Tibial artery (tissue), 4 donors: ENCODE measurements at regions not wholly inside any gene's neighbourhood (a gene's known extent, or its start where the extent isn't known, plus 50 kb on each side); places are given as distances from the start of the nearest gene placed in this dataset.

Source experiments
- DNase-seq, 2 donors: peaks; one replicate each; pipeline ENCODE4 v3.0.0-alpha.2; 2019
- H3K27ac ChIP-seq, 2 donors: fragments of 200-600 bp; sonication (generic) in 1 of 2; 1 replicate in 1 of 2; 2 replicates in 1 of 2; pipeline ENCODE4 v1.5.1; 2018 to 2019; ENCODE audit warnings: mild to moderate bottlenecking in 1 of 2
- H3K27me3 ChIP-seq, 2 donors: fragments of 200-600 bp; sonication (generic) in 1 of 2; one replicate each; pipeline versions ENCODE4 v1.5.1 to v1.6.0; 2016 to 2019
- H3K36me3 ChIP-seq, 3 donors: fragments of 200-600 bp; sonication (generic) in 2 of 3; one replicate each; pipeline ENCODE4 v1.5.1; 2016 to 2019; ENCODE audit warnings: mild to moderate bottlenecking in 2 of 3
- H3K4me1 ChIP-seq, 4 donors: fragments of 200-600 bp; sonication (generic) in 2 of 4; 1 replicate in 3 of 4; 2 replicates in 1 of 4; pipeline ENCODE4 v1.5.1; 2016 to 2019
- H3K4me3 ChIP-seq, 2 donors: fragments of 200-600 bp; sonication (generic) in 1 of 2; 1 replicate in 1 of 2; 2 replicates in 1 of 2; pipeline ENCODE4 v1.5.1; 2018 to 2019; ENCODE audit warnings: mild to moderate bottlenecking in 2 of 2
- H3K9me3 ChIP-seq, 3 donors: fragments of 200-600 bp; sonication (generic) in 1 of 3; one replicate each; pipeline ENCODE4 v1.5.1; 2016 to 2019
- intact Hi-C: fragments of 100-400 bp; cut with DNase I; formaldehyde crosslinking; loops from one replicate; pipeline ENCODE4 v1.15.0; 2023; ENCODE audit warnings: low total_unique reads
- TF ChIP-seq, protein P1 (sequence below), 2 experiments: fragments of 200-600 bp in 1 of 2; fragments of 450-650 bp in 1 of 2; IDR thresholded peaks; one replicate each; pipeline ENCODE4 v1.5.1; 2017 to 2019; ENCODE audit warnings: antibody characterized with exemption in 2 of 2, mild to moderate bottlenecking in 1 of 2, moderate library complexity in 1 of 2

DNA sequence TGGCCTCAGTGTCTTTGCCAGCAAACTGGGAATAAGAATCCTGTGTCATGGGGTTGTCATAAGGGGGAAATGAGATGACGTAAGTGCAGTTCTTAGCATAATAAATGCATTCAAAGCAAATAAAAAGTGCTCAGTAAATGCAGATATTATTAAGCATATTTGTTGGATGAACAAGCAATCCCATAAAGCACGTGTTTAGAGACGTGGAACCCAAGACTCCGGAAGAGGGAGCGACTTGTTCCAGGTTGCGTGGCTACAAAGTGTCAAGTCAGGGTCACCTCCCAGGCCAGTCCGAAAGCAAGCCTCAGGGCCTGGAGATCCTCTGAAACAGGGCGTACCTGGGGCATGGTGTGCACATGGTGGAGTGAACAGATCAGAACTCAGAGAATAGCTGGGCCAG is 58.0 kb upstream of the LAPTM5 start:
- no peaks in the 10 kb centered on the region for H3K36me3 ChIP-seq
- no peak overlapping the region for H3K4me3 ChIP-seq
- H3K9me3 ChIP-seq: no peaks in the 10 kb centered on the region
- H3K27ac ChIP-seq: no peak overlapping the region
- TF ChIP-seq, protein P1, sequence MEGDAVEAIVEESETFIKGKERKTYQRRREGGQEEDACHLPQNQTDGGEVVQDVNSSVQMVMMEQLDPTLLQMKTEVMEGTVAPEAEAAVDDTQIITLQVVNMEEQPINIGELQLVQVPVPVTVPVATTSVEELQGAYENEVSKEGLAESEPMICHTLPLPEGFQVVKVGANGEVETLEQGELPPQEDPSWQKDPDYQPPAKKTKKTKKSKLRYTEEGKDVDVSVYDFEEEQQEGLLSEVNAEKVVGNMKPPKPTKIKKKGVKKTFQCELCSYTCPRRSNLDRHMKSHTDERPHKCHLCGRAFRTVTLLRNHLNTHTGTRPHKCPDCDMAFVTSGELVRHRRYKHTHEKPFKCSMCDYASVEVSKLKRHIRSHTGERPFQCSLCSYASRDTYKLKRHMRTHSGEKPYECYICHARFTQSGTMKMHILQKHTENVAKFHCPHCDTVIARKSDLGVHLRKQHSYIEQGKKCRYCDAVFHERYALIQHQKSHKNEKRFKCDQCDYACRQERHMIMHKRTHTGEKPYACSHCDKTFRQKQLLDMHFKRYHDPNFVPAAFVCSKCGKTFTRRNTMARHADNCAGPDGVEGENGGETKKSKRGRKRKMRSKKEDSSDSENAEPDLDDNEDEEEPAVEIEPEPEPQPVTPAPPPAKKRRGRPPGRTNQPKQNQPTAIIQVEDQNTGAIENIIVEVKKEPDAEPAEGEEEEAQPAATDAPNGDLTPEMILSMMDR (IDR thresholded peaks at IDR 0.05): no peak
- intact Hi-C loops: no loop called here
- H3K27me3 ChIP-seq: no peaks in the 10 kb centered on the region
- peaks cover 0 to 19% (median 6%) of the 10 kb centered on the region in 4 donors for H3K4me1 ChIP-seq
- peak in 1 of 2 donors; percentile 57 for DNase-seq

DNA sequence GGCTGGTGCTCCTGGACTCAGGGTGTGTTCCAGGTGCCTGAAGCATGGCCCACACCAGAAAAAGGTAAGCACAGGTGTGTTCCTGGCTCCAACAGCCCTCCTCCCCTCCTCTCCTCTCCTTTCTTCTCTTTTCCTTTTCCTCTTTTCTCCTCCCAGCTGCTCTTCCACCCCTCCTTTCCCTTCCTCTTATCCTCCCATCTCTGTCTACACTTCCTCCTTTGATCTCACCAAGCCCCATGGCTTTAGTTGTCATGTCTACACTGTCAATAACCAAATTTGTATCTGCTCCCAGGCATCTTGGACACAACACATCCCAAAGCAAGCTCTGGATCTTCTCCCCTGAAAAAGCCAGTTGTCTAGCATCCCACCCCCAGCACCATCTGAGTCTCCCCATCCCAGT is 56.7 kb upstream of the LAPTM5 start:
- TF ChIP-seq, protein P1 (IDR thresholded peaks at IDR 0.05): no peak
- no peaks in the 10 kb centered on the region for H3K36me3 ChIP-seq
- intact Hi-C loops: no loop called here
- H3K27me3 ChIP-seq: no peaks in the 10 kb centered on the region
- H3K27ac ChIP-seq: no peak overlapping the region
- peaks cover 0 to 19% (median 10%) of the 10 kb centered on the region in 4 donors for H3K4me1 ChIP-seq
- no peak overlapping the region for H3K4me3 ChIP-seq
- DNase-seq: no peak
- H3K9me3 ChIP-seq: no peaks in the 10 kb centered on the region

DNA sequence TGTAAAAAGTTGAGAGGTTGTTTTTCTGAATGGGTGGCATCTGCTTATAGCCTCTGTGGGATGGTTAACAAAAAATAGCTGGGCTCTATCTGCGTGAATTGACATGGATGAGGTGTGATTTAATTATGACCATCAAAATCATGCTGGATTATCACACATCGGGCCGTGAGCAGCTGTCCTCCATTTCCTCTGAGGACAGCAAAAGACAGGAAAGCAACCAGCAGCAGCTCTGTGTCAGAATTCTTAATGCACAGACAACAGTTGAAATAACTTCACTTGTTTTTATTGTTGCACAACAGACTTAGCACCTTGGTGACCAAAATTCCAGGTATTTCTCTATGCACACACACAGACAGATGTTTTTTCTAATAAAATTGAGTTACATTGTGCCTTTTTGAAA is 54.5 kb upstream of the LAPTM5 start:
- H3K9me3 ChIP-seq: no peaks in the 10 kb centered on the region
- intact Hi-C loops: no loop called here
- H3K36me3 ChIP-seq: no peaks in the 10 kb centered on the region
- TF ChIP-seq, protein P1 (IDR thresholded peaks at IDR 0.05): no peak
- H3K27ac ChIP-seq: no peak overlapping the region
- peaks cover 0 to 4% of the 10 kb centered on the region in 2 donors for H3K27me3 ChIP-seq
- no peak overlapping the region for H3K4me3 ChIP-seq
- DNase-seq: no peak
- peaks cover 0 to 19% (median 17%) of the 10 kb centered on the region in 4 donors for H3K4me1 ChIP-seq

DNA sequence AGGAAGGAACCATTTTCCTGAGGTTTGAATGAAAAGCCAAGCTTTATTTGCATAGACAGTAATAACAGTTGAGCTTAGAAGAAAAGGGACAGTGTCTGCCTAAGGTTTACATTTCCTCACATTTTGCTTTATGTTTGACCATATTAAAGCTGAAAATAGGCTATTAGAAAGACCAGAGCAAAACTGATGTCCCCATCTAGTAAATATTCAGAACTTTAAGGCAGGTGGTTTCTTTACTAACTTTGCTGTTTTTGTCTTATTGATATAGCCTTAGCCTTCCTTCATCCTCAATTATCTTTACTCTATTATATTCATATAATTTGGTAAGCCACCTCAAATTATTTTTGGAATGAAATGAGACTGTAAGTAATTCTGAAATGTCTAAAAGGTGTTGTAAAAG is 53.6 kb upstream of the LAPTM5 start:
- Histone ChIP-seq H3K27ac (no peak overlapping the region), H3K27me3 (peaks cover 0 to 6% of the 10 kb centered on the region in 2 donors), H3K9me3 (no peaks in the 10 kb centered on the region), H3K36me3 (no peaks in the 10 kb centered on the region), H3K4me3 (no peak overlapping the region), H3K4me1 (peaks cover 0 to 20% (median 11%) of the 10 kb centered on the region in 4 donors)
- no peak for DNase-seq
- intact Hi-C loops: no loop called here
- TF ChIP-seq, protein P1 (IDR thresholded peaks at IDR 0.05): no peak

DNA sequence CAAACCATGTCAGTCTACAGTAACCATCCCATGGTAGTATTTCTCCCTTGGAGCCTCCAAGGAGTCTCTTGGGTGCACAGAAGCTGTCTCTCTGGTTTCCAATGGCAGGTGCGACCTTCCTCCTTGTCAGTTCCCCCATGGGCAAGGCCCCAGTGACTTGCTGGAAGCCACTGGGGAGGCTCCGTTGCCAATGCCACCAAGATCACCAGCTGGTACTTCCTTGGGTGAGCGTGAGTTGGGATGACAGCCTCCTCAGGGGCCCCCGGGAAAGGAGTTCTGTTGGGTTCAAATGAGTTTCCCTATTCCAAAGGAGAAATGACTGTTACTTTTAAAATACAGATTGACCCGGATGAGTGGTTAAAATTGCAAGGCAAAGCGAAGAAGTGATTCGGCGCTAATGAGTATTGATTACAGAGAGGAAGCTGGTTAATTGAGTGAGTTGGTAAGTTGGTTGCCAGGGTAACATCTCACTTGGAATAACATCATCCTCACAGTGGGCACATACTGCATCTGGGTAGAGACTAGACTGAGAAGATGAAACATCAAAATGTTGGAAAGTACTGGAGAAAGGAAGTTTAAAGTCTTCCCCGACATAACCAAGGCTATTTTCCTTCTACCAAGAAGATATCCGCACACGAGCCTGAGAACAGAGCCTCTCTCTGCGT is 53.0 kb upstream of the LAPTM5 start:
- TF ChIP-seq, protein P1 (IDR thresholded peaks at IDR 0.05): no peak
- H3K36me3 ChIP-seq: no peaks in the 10 kb centered on the region
- no peak for DNase-seq
- H3K27ac ChIP-seq: no peak overlapping the region
- H3K9me3 ChIP-seq: no peaks in the 10 kb centered on the region
- intact Hi-C loops: no loop called here
- no peak overlapping the region for H3K4me3 ChIP-seq
- peaks cover 0 to 6% of the 10 kb centered on the region in 2 donors for H3K27me3 ChIP-seq
- peaks cover 0 to 20% (median 9%) of the 10 kb centered on the region in 4 donors for H3K4me1 ChIP-seq
